B cell (primary cell): ENCODE measurements at regions not wholly inside any gene's neighbourhood (a gene's known extent, or its start where the extent isn't known, plus 50 kb on each side); places are given as distances from the start of the nearest gene placed in this dataset.

Source experiments
- ATAC-seq: fragments of 200-7000 bp; cut with Tn5 transposase; one replicate; pipeline ENCODE4 v1.10.0; 2021; ENCODE audit warnings: low read depth, mild to moderate bottlenecking, moderate number of reproducible peaks, moderate library complexity
- CTCF ChIA-PET: fragments of 350-600 bp; sonication (Branson Sonifier 250); formaldehyde crosslinking; loops from one replicate; lab custom pipeline; 2021; ENCODE audit warnings: antibody characterized with exemption, inconsistent platforms; lab: Charles Lee
- POLR2A ChIA-PET: fragments of 350-600 bp; sonication (Branson Sonifier 250); formaldehyde crosslinking; loops from one replicate; lab custom pipeline; 2021; ENCODE audit warnings: antibody characterized with exemption; lab: Charles Lee
- DNase-seq: peaks from one replicate; pipeline ENCODE4 v3.0.0; 2013
- H2AFZ ChIP-seq: 2 replicates; pipeline ENCODE4 v1.6.1; 2012; ENCODE audit warnings: mild to moderate bottlenecking, low read depth, low read length; ENCODE audit not compliant: insufficient read depth, poor library complexity, severe bottlenecking
- H3K27ac ChIP-seq, 2 donors: 1 replicate in 1 of 2; 2 replicates in 1 of 2; pipeline ENCODE4 v1.5.1; 2012 to 2013; ENCODE audit warnings: low read length in 2 of 2, mild to moderate bottlenecking in 2 of 2, moderate library complexity in 1 of 2
- H3K27me3 ChIP-seq, 4 experiments: fragments of 200-600 bp in 1 of 4; sonication (generic) in 1 of 4; replicated peaks in 1 of 4; 1 replicate in 2 of 4; 2 replicates in 2 of 4; pipeline versions ENCODE4 v1.6.1 to v1.7.0; 2013 to 2016; ENCODE audit warnings: low read length in 3 of 4, mild to moderate bottlenecking in 2 of 4, mixed read lengths in 1 of 4, moderate library complexity in 1 of 4; ENCODE audit not compliant: insufficient read depth in 4 of 4, control insufficient read depth in 3 of 4; ENCODE audit errors: control extremely low read depth in 1 of 4
- H3K36me3 ChIP-seq, 2 experiments: replicated peaks in 1 of 2; 1 replicate in 1 of 2; 2 replicates in 1 of 2; pipeline versions ENCODE4 v1.6.1 to v1.7.1; 2013; ENCODE audit warnings: low read length in 1 of 2; ENCODE audit not compliant: insufficient read depth in 2 of 2, control insufficient read depth in 1 of 2; ENCODE audit errors: control extremely low read depth in 1 of 2, extremely low read depth in 1 of 2
- H3K4me1 ChIP-seq, 2 donors: fragments of 200-600 bp in 1 of 2; sonication (generic) in 1 of 2; 1 replicate in 1 of 2; 2 replicates in 1 of 2; pipeline versions ENCODE4 v1.5.1 to v1.6.1; 2013 to 2017; ENCODE audit warnings: low read length in 2 of 2; ENCODE audit not compliant: control insufficient read depth in 2 of 2, insufficient read depth in 2 of 2
- H3K4me2 ChIP-seq: replicated peaks from 2 replicates; pipeline ENCODE3; 2012; ENCODE audit warnings: mild to moderate bottlenecking, low read depth, low read length; ENCODE audit not compliant: poor library complexity, severe bottlenecking
- H3K4me3 ChIP-seq, 5 experiments: fragments of 200-600 bp in 1 of 5; sonication (generic) in 1 of 5; 1 replicate in 3 of 5; 2 replicates in 2 of 5; pipeline versions ENCODE4 v1.5.1 to v1.7.0; 2011 to 2016; ENCODE audit warnings: low read length in 4 of 5, mild to moderate bottlenecking in 4 of 5, low read depth in 2 of 5, control low read depth in 1 of 5, moderate library complexity in 1 of 5; ENCODE audit not compliant: insufficient read depth in 1 of 5; ENCODE audit errors: control extremely low read depth in 1 of 5, extremely low read depth in 1 of 5
- H3K79me2 ChIP-seq: fragments of 200-600 bp; sonication (generic); one replicate; pipeline ENCODE4 v1.6.0; 2016; ENCODE audit warnings: low read length; ENCODE audit not compliant: control insufficient read depth, insufficient read depth
- H3K9ac ChIP-seq: fragments of 200-600 bp; sonication (generic); 2 replicates; pipeline ENCODE4 v1.6.1; 2017; ENCODE audit warnings: mild to moderate bottlenecking, low read length, moderate library complexity
- H3K9me3 ChIP-seq, 3 donors: one replicate each; pipeline versions ENCODE4 v1.6.1 to v1.7.1; 2013; ENCODE audit warnings: low read length in 2 of 3; ENCODE audit not compliant: control insufficient read depth in 2 of 3, insufficient read depth in 1 of 3; ENCODE audit errors: control extremely low read depth in 1 of 3
- H4K20me1 ChIP-seq: 2 replicates; pipeline ENCODE4 v1.6.0; 2012; ENCODE audit warnings: mild to moderate bottlenecking, low read length; ENCODE audit not compliant: insufficient read depth, control insufficient read depth, poor library complexity, severe bottlenecking
- H3K27ac Mint-ChIP-seq: one replicate; pipeline ENCODE4 v1.8.0; 2021; ENCODE audit warnings: mixed read lengths
- H3K27me3 Mint-ChIP-seq: one replicate; pipeline ENCODE4 v1.8.0; 2021; ENCODE audit warnings: mixed read lengths
- H3K4me1 Mint-ChIP-seq: one replicate; pipeline ENCODE4 v1.8.0; 2021; ENCODE audit warnings: mixed read lengths
- H3K4me3 Mint-ChIP-seq: one replicate; pipeline ENCODE4 v1.8.0; 2021; ENCODE audit warnings: mixed read lengths
- H3K9me3 Mint-ChIP-seq: one replicate; pipeline ENCODE4 v1.8.0; 2022; ENCODE audit warnings: mixed read lengths; ENCODE audit not compliant: insufficient read depth
- EZH2 ChIP-seq: IDR thresholded peaks from 2 replicates; pipeline ENCODE4 v1.6.1; 2012; ENCODE audit warnings: borderline replicate concordance, low read depth, mild to moderate bottlenecking, moderate library complexity, low read length; ENCODE audit not compliant: insufficient read depth, poor library complexity, severe bottlenecking
- WGBS: methylation state at CpG from one replicate; pipeline ENCODE4 v1.1.5; 2013; ENCODE audit warnings: missing lambda C conversion rate; ENCODE audit not compliant: insufficient coverage; 5-methylcytosine and 5-hydroxymethylcytosine counted together
- intact Hi-C: fragments of 100-400 bp; cut with micrococcal nuclease; formaldehyde crosslinking; loops from one replicate; pipeline ENCODE4 v1.10.0; 2022
- TF ChIP-seq, protein P1 (sequence below): fragments of 200-600 bp; IDR thresholded peaks from one replicate; pipeline ENCODE4 v1.8.0; 2022; ENCODE audit warnings: antibody characterized with exemption, mild to moderate bottlenecking

DNA sequence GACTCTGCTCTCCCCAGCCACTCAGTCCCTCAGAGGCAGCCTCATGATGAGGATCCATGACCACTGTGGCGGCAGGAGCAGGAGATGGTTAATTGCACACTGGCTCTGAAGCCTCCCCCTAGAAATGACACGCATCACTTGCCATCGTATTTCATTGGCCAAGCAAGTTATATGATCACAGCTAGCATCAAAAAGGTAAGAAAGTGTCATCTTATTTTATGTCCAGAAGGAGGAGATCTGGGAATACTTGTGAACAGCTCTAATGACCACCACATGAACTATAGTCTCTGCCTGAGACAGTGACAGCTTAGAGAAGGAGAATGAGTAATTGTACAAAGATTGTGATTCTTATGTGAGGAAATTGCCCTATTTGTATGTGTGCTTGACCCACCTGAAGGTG is 363.4 kb downstream of the NUAK1 start:
- H3K9me3 ChIP-seq, result no peaks in the 10 kb centered on the region
- no peaks in the 10 kb centered on the region for H3K4me1 ChIP-seq
- DNase-seq, result no peak
- H3K4me3 ChIP-seq, result no peak overlapping the region
- Mint-ChIP-seq H3K9me3 (no peaks in the 10 kb centered on the region), H3K27me3 (no peaks in the 10 kb centered on the region), H3K4me3 (no peak overlapping the region), H3K4me1 (no peaks in the 10 kb centered on the region), H3K27ac (no peak overlapping the region)
- no peak overlapping the region for H3K9ac ChIP-seq
- no peak for ATAC-seq
- H2AFZ ChIP-seq, result no peak overlapping the region
- TF ChIP-seq EZH2, result no peak
- TF ChIP-seq, protein P1, sequence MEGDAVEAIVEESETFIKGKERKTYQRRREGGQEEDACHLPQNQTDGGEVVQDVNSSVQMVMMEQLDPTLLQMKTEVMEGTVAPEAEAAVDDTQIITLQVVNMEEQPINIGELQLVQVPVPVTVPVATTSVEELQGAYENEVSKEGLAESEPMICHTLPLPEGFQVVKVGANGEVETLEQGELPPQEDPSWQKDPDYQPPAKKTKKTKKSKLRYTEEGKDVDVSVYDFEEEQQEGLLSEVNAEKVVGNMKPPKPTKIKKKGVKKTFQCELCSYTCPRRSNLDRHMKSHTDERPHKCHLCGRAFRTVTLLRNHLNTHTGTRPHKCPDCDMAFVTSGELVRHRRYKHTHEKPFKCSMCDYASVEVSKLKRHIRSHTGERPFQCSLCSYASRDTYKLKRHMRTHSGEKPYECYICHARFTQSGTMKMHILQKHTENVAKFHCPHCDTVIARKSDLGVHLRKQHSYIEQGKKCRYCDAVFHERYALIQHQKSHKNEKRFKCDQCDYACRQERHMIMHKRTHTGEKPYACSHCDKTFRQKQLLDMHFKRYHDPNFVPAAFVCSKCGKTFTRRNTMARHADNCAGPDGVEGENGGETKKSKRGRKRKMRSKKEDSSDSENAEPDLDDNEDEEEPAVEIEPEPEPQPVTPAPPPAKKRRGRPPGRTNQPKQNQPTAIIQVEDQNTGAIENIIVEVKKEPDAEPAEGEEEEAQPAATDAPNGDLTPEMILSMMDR, result no peak
- CTCF ChIA-PET, result no interaction called here
- H3K27ac ChIP-seq, result no peak overlapping the region
- H3K4me2 ChIP-seq, result no peak overlapping the region
- H4K20me1 ChIP-seq, result no peaks in the 10 kb centered on the region
- intact Hi-C loops, result no loop called here
- H3K79me2 ChIP-seq, result no peaks in the 10 kb centered on the region
- H3K36me3 ChIP-seq, result no peaks in the 10 kb centered on the region
- POLR2A ChIA-PET, result no interaction called here
- 71% methylated on average over 1 of the region's 3 CpGs for WGBS
- no peaks in the 10 kb centered on the region for H3K27me3 ChIP-seq

DNA sequence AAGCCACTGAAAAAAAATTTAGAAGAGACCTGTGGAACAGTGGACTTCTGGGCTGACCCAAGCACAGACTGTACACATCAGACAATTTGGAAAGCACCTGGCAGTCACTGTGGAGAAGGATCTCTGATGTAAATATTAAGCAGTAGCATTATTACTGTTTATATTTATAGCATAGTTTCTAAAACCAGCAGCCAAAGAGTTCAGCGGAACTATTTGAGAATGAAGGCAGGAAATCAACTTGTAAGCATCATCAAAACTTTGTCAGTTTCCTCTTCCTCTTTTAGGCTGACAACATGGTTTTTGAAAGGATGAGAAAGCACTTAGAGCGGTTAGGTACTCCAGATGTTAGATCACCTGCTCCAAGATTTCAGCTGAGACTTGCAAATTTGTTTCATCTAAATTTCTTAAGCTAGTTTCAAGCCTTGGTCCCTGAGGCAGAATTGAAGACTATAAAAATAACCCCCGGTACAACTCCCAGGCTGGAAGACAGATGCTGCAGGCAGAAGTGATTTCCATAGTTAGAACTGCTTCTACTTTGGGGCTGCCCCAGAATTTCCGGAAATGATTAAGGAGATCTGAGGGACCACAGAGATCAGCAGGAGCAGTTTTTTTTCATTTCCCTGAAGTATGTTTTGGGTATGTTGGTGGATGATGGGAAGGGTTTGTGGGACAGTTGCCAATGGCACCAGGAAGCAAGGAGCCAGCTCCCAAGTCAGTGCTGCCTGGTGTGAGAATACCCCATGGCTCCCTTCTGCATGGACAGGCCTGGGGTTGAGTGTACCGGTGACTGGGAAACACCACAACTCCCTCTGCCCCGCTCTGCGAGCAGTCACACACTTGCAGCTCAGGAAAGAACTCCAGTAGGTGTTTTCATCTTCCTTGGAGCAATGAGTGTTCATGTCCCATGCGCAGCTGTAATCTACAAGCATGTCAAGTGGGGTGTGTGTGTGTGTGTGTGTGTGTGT is 354.5 kb downstream of the NUAK1 start:
- peaks cover 4% of the 10 kb centered on the region for H3K9me3 Mint-ChIP-seq
- Histone ChIP-seq H4K20me1 (no peaks in the 10 kb centered on the region), H3K9ac (peak overlapping the region; percentile 14), H3K36me3 (no peaks in the 10 kb centered on the region), H2AFZ (peak overlapping the region; percentile 30), H3K4me3 (no peak overlapping the region), H3K79me2 (no peaks in the 10 kb centered on the region), H3K4me2 (no peak overlapping the region), H3K27ac (no peak overlapping the region), H3K27me3 (no peaks in the 10 kb centered on the region), H3K9me3 (no peaks in the 10 kb centered on the region), H3K4me1 (peaks cover 7 to 15% of the 10 kb centered on the region in 2 donors)
- H3K4me3 Mint-ChIP-seq, result peak overlapping the region; percentile 50
- ATAC-seq (no peak), DNase-seq (peak; percentile 20)
- H3K27me3 Mint-ChIP-seq, result no peaks in the 10 kb centered on the region
- peak overlapping the region; percentile 16 for H3K27ac Mint-ChIP-seq
- intact Hi-C loops, result no loop called here
- WGBS, result 41% methylated on average over 6 of the region's 8 CpGs
- H3K4me1 Mint-ChIP-seq, result peaks cover 19% of the 10 kb centered on the region
- POLR2A ChIA-PET, result no interaction called here
- CTCF ChIA-PET, result no interaction called here
- TF ChIP-seq EZH2, result no peak
- TF ChIP-seq, protein P1, result no peak
